ENCODE measurements at regions not wholly inside any gene's neighbourhood (a gene's known extent, or its start where the extent isn't known, plus 50 kb on each side); places are given as distances from the start of the nearest gene placed in this dataset.

GRCh38 chr6:4313044-4313686 lies 177.8 kb upstream of the ECI2 start:
- DNase-seq: no peak

DNA sequence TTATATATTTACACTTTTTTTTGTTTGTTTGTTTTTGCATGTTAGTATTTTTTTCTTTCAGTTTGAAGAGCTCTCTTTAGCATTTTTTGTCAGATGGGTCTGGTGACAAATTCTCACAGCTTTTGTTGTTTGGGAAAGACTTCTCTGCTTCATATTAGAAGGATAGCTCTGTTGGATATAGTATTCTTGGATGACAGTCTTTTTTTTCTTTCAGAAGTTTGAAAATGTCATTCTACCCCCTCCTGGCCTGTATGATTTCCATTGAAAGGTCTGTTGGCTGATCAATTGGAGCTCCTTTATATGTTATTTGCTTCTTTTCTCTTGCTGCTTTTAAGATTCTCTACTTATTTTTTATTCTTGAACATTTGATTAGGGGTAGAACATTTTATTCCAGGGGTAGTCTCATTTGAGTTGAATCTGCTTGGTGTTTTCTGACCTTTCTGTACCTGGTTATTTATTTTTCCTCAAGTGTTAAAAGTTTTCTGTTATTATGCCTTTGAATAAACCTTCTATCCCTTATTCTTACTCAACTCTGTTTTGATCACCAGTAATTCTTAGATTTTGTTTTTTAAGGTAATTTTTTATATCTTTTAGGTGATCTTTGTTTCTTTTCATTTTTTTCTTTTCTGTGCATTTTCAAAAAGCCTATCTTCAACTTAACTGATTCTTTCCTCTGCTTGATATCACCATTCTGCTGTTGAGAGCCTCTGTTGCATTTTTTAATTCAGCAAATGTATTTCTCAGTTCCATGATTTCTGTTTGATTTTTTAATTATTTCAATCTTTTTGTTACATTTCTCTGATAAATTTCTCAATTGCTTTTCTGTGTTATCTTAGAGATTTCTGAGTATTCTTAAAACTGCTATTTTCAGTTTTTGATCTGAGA lies 176.8 kb upstream of the ECI2 start:
- no peak for DNase-seq

- DNase-seq: no peak
Observed at GRCh38 chr6:4309540-4309939, 174.2 kb upstream of the ECI2 start.

DNA sequence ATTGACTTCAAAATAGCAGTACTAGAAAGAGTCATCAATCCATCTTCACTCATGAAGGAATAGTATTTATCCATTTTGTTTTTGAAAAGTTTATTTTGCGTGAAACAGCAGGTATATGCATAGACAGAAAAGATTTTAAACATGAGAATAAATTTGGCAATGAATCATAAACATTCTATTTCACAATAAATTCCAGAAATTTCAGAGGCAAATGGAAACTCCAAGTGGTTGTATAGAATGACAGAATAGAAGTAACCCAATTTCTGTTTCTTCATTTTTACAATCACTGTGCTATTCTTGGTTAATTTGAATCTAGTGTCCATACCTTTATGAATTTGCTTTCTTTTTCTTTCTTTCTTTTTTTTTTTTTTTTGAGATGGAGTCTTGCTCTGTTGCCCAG lies 173.0 kb upstream of the ECI2 start:
- DNase-seq: no peak

GRCh38 chr6:4304927-4305455 lies 169.6 kb upstream of the ECI2 start:
- DNase-seq: no peak

DNA sequence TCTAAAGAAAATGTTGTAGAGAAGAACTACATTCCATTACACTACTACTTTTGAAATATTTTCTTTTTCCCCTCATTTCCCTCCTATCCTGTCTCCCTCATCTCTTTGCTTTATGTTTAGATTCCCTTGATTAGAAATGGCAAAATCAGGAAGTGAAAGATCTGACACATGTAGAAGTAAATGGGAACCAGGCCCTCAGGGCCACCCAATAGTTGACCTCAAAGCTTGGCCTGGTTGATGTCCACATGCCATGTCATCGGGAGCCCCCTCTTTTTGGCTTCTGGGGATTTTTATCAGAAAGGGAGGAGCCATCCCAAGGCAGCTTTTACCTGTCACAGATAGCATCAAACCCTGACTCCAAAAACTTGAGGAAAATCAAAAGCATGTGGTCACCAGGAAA lies 168.3 kb upstream of the ECI2 start:
- no peak for DNase-seq

DNA sequence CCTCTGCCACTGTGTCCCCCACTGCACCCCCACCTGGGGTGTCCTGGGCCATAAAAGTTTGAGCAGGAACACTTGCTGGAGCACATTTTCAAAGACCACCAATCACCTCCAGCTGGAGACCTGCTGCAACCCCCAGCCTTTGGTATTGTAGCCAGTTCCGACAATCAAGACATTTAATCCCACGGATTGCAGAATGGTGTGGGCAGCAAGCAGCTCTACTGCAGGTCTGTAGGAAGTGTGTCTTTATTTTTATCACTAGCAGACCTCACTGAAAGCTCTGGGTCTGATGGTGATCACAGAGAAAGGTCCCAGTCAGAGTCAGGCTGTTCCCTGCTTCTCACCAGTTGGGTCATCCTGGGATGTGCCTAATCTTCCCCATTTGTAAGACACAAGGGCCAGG lies 167.1 kb upstream of the ECI2 start:
- DNase-seq: no peak

DNA sequence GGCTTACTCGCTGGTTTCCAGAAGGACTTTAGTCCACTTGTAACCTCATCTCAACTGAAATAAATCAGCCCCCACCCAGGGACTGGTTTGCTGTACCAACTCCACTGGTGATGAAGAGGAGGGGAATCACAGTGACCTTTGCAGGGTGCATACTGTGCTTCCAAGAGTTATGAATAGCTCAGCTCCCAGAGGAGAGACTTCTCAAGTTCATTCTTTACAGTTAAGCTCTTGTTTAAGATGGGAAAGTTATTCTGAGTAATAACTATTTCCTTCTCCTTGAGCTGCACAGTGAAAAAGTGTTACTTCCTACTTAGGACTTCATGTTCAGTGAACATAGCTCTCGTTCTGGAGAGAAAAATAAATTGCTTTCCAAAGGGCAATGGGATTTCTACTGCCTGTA lies 166.5 kb upstream of the ECI2 start:
- DNase-seq: no peak

DNA sequence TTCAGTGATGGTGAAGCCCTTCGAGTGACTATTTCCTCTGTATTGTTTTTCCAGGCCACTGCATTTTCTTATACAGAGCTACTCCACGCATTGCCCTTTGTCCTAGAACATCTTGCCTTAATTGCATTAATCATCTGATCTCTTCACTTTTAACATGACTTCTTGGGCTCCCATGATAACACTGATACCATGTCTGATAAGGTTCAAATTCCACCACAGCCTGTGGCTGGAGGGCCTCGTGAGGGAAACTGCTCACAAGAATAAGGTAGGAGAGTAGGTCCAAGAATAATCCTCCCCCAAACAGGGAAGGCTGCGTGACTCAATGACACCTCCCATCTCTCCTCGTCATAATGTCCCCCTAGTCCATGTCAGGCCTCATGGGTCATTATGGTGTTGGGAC lies 165.5 kb upstream of the ECI2 start:
- DNase-seq: no peak

GRCh38 chr6:4299476-4299875 lies 164.1 kb upstream of the ECI2 start:
- DNase-seq: no peak

- no peak for DNase-seq
Observed at GRCh38 chr6:4297348-4297747, 162.0 kb upstream of the ECI2 start.

- DNase-seq: no peak
Observed at GRCh38 chr6:4296552-4296951, 161.2 kb upstream of the ECI2 start.

DNA sequence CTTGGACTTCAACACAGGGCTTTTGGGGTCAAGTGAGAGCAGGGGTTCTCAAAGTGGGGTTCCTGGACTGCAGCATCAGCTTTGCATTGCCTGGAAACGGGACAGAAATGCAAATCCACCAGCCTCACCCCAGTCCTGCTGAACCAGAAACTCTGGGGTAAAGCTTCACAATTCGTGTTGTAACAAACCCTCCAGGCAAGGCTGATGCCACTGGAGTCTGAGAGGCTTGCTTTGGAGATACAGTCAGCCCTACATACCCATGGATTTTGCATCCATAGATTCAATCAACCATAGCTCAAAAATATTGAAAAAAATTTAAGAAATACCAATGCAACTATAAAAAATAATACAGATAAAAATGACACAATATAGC lies 160.4 kb upstream of the ECI2 start:
- no peak for DNase-seq

GRCh38 chr6:4295058-4295782 lies 159.8 kb upstream of the ECI2 start:
- DNase-seq: no peak

DNA sequence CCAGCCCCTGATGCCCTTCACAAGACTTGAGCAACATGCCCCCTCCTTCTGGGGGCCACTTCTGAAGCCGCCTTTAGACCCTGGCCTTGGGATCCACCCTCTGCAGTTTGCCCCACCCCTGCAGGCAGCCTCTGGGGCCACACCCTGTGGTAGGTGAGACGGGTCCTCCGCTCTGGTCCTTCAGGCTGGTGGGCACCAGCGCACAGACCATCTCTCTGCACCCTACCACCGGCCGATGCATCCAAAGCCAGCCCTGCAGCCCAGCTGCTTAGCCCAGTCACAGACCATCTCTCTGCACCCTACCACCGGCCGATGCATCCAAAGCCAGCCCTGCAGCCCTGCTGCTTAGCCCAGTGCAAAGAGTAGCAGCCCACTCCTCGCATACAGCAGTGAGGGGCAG lies 159.3 kb upstream of the ECI2 start:
- DNase-seq: no peak

- DNase-seq: no peak
Observed at GRCh38 chr6:4291453-4292403, 156.4 kb upstream of the ECI2 start.

GRCh38 chr6:4289770-4290320 lies 154.5 kb upstream of the ECI2 start:
- no peak for DNase-seq

- no peak for DNase-seq
Observed at GRCh38 chr6:4287811-4288244, 152.5 kb upstream of the ECI2 start.

GRCh38 chr6:4287372-4287771 lies 152.0 kb upstream of the ECI2 start:
- DNase-seq: no peak

DNA sequence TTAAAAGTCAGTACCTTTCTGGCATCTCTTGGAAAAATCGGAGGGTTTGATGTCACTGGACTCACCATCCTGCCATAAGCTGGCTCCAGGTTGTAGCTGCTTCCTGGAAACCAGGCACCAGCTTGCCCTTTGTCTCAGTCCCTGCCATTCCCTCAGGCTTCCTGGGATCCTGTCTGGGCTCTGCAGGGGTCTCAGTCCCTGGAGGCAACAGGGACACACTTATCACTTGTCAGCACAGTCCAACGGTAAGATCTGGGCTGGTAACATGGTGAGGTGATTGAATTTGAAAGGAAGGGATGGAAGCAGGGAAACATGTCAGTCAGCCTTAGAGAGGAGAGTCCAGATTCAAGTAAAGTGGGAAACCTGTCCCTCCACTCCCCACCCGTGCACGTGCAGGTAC lies 147.6 kb upstream of the ECI2 start:
- DNase-seq: no peak

GRCh38 chr6:4281341-4282293 lies 146.2 kb upstream of the ECI2 start:
- no peak for DNase-seq

Measured in stimulated activated CD4-positive, alpha-beta T cell treated with anti-CD3 and anti-CD28 coated beads, Interleukin-4, amount 100 ng/mL, for 4 hours (primary cell).